Activated T-cell treated with anti-CD3 and anti-CD28 coated beads for 4 hours (primary cell): ENCODE measurements at regions not wholly inside any gene's neighbourhood (a gene's known extent, or its start where the extent isn't known, plus 50 kb on each side); places are given as distances from the start of the nearest gene placed in this dataset.
A peak's percentile ranks its signal among the peaks of the same experiment; 100 is the strongest.

Experiments
- DNase-seq: peaks from one replicate; pipeline ENCODE4 v3.0.0-alpha.2; 2020

GRCh38 chr4:158007566-158007965 lies 165.3 kb downstream of the GASK1B start:
- DNase-seq = no peak

DNA sequence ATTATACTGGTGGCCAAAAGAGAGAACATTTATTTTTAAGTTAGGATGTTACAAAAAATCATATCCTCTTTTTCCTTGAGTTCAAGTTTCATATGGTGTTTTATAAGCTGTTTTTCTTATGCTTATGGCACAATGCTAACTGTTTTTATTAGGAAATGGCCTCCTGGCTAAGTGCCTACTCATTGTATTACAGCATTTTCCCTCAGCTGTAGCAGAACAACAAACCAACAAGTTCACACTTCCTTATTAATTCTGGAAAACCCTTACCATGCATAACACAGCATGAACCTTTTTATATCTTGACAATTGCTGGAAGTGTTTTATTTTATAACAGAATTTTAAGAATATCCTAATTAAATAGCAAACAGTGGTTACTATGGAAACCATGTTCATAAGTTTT lies 165.8 kb downstream of the GASK1B start:
- no peak for DNase-seq

GRCh38 chr4:158005021-158005420 lies 167.8 kb downstream of the GASK1B start:
- DNase-seq = no peak

- DNase-seq = no peak
Observed at GRCh38 chr4:158004101-158004500, 168.7 kb downstream of the GASK1B start.

GRCh38 chr4:158003212-158003611 lies 169.6 kb downstream of the GASK1B start:
- DNase-seq = no peak

DNA sequence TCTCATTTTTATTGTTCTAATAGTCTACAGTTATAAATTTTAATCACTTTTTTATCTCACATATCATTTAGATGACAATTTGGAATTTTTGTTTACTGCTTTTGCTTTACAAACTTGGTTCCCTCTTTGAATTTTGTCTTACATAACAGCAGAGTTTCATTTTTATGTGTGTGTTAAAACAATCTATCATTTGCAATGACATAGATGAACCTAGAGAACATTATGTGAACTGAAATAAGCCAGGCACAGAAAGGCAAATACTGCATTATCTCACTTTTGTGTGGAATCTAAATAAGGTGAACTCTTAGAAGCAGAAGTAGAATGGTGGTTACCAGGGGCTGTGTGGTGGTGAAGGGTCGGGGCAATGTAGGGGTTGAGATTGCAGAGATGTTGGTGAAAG lies 170.7 kb downstream of the GASK1B start:
- DNase-seq = no peak

GRCh38 chr4:158001756-158002155 lies 171.1 kb downstream of the GASK1B start:
- no peak for DNase-seq

GRCh38 chr4:157999723-158000122 lies 173.1 kb downstream of the GASK1B start:
- no peak for DNase-seq

GRCh38 chr4:157997296-157997695 lies 175.5 kb downstream of the GASK1B start:
- no peak for DNase-seq

DNA sequence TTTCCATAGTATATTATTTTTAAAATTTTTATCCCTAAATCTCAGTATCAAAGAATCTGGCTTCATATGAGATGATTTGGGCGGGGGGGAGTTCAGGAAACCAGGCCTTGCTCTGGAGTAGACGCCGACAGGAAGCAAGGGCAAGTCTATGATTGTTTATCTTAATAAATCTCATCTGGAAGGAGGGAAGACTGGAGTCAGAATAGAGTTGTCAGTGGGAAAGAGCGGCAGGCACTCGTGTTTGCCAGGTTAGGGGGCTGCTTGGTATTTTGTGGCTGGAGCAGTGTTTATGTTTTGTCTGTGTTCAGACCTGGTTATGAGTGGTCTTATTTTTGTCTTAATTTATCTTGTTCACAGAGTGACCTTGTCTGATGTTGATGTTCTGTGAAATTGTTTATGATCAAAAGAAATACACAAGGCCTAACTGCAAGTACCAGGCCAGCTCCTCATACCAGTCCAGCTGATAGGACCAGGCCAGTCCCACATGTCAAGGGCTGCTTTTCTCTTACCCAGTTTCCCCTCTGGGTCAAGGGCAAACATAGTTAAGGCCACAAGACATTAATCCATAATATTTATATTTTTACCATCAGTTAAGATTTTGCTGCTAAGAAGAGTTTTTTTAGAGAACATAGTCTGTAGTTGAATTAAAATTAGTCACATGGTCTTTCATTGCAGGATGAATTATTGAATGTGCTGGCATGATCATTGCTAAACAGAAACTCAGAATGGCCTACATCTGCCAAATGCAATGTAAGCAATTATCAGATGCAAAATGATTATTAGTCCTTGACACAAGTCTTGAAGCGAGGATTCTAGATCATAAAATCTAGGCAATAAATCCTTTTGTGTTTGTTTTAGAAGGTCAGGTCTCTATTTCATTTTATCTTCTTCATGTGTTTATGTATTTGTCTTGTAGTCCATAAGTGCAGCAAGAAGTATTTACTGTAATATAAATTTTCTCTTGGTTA lies 176.5 kb downstream of the GASK1B start:
- no peak for DNase-seq

GRCh38 chr4:157994863-157995262 lies 178.0 kb downstream of the GASK1B start:
- DNase-seq = no peak

GRCh38 chr4:157992948-157993839 lies 179.6 kb downstream of the GASK1B start:
- no peak for DNase-seq

DNA sequence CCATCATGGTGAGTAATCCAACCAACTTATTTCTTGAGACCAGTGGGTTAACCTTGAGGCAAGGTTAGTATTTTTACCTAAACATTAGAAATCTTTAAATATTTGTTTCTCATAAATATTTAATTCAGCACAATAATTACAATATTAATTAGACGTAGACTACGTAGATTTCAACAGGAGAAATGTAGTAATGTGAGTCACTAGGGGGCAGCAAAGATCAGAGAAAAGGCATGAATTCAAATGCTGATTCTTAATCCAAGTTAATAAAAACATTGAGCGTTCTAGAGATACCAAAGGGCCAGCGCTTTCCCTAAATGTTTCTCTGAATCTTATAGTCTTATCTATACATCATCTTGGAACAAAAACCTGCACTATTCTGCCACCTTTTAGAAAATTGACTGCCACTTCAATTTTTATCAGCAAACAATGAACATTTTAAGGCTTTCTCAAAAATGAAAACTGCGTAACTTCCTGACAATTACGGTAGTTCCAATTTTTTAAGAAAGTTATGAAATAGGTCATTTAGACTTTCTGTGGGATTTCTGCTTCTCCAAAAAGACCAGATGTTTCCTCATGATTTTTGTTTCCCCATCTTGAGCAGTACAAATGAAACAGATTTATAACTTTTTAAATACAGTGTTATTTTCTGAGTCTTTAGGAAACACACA lies 180.7 kb downstream of the GASK1B start:
- DNase-seq = peak; percentile 15

GRCh38 chr4:157988641-157989040 lies 184.2 kb downstream of the GASK1B start:
- DNase-seq = no peak

GRCh38 chr4:157984285-157984911 lies 188.4 kb downstream of the GASK1B start:
- no peak for DNase-seq

- no peak for DNase-seq
Observed at GRCh38 chr4:157983300-157983699, 189.5 kb downstream of the GASK1B start.

- DNase-seq = no peak
Observed at GRCh38 chr4:157980158-157980557, 192.7 kb downstream of the GASK1B start.

GRCh38 chr4:157978680-157979361 lies 194.0 kb downstream of the GASK1B start:
- DNase-seq = peak; percentile 21

GRCh38 chr4:157977086-157977485 lies 195.7 kb downstream of the GASK1B start:
- DNase-seq = no peak

DNA sequence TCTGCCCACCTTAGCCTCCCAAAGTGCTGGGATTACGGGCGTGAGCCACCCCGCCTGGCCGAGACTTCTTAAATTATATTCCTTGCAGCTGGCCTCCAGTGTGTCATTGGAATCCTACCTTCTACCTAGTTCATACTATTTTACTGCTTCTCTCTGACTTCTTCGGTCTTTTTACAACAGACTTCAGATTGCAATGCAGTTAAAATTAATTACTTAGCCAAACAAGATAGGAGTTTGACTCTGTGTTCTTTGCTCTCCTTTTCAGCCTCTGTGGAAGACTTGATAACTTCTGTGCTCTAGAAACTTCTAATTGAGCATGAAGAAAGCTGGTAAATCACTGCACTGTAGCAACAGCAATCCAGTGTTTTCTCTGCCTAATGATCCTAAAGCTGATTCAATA lies 199.5 kb downstream of the GASK1B start:
- DNase-seq = no peak

- DNase-seq = no peak
Observed at GRCh38 chr4:157964463-157964862, 208.4 kb downstream of the GASK1B start.
